Activated B cell treated with CpG ODN at 0.5 μM for 24 hours (primary cell): ENCODE measurements at regions not wholly inside any gene's neighbourhood (a gene's known extent, or its start where the extent isn't known, plus 50 kb on each side); places are given as distances from the start of the nearest gene placed in this dataset.

Experiments used
- ATAC-seq: fragments of 200-7000 bp; cut with Tn5 transposase; one replicate; pipeline ENCODE4 v1.10.0; 2021; ENCODE audit warnings: low read depth, mild to moderate bottlenecking, moderate library complexity
- CTCF ChIA-PET: fragments of 350-600 bp; sonication (Branson Sonifier 250); formaldehyde crosslinking; loops from one replicate; lab custom pipeline; 2021; ENCODE audit warnings: antibody characterized with exemption; lab: Charles Lee
- POLR2A ChIA-PET: fragments of 350-600 bp; sonication (Branson Sonifier 250); formaldehyde crosslinking; loops from one replicate; lab custom pipeline; 2021; ENCODE audit warnings: antibody characterized with exemption; lab: Charles Lee
- DNase-seq: peaks from one replicate; pipeline ENCODE4 v3.0.0; 2022
- H3K27ac Mint-ChIP-seq: one replicate; pipeline ENCODE4 v1.8.0; 2020; ENCODE audit warnings: mixed read lengths
- H3K27me3 Mint-ChIP-seq: one replicate; pipeline ENCODE4 v1.8.0; 2021; ENCODE audit warnings: mixed read lengths
- H3K36me3 Mint-ChIP-seq: one replicate; pipeline ENCODE4 v1.8.0; 2021; ENCODE audit warnings: low read depth, mixed read lengths
- H3K4me1 Mint-ChIP-seq: one replicate; pipeline ENCODE4 v1.8.0; 2021; ENCODE audit warnings: mixed read lengths
- H3K4me3 Mint-ChIP-seq: one replicate; pipeline ENCODE4 v1.8.0; 2020; ENCODE audit warnings: mild to moderate bottlenecking, mixed read lengths
- H3K9me3 Mint-ChIP-seq: one replicate; pipeline ENCODE4 v1.8.0; 2020; ENCODE audit warnings: mixed read lengths
- CTCF ChIP-seq: fragments of 200-600 bp; IDR thresholded peaks from one replicate; pipeline ENCODE4 v1.8.0; 2022; ENCODE audit warnings: antibody characterized with exemption, mild to moderate bottlenecking
- intact Hi-C: fragments of 100-400 bp; cut with micrococcal nuclease; formaldehyde crosslinking; loops from one replicate; pipeline ENCODE4 v1.15.1; 2024

GRCh38 chr14:104429291-104429861 is 150.2 kb upstream of the C14orf180 start:
- DNase-seq = no peak
- TF ChIP-seq CTCF = no peak
- no peak overlapping the region for H3K27ac Mint-ChIP-seq
- ATAC-seq = no peak
- intact Hi-C loops = no loop called here
- no peaks in the 10 kb centered on the region for H3K27me3 Mint-ChIP-seq
- CTCF ChIA-PET = no interaction called here
- H3K36me3 Mint-ChIP-seq = no peaks in the 10 kb centered on the region
- H3K9me3 Mint-ChIP-seq = no peaks in the 10 kb centered on the region
- no peak overlapping the region for H3K4me3 Mint-ChIP-seq
- POLR2A ChIA-PET = no interaction called here
- H3K4me1 Mint-ChIP-seq = no peaks in the 10 kb centered on the region

GRCh38 chr14:104431351-104431928 is 148.1 kb upstream of the C14orf180 start:
- Mint-ChIP-seq H3K36me3 (no peaks in the 10 kb centered on the region), H3K27me3 (peaks cover under 1% of the 10 kb centered on the region), H3K4me1 (no peaks in the 10 kb centered on the region), H3K27ac (no peak overlapping the region), H3K9me3 (no peaks in the 10 kb centered on the region), H3K4me3 (no peak overlapping the region)
- TF ChIP-seq CTCF = no peak
- ChIA-PET CTCF (no interaction called here), POLR2A (no interaction called here)
- intact Hi-C loops = no loop called here
- DNase-seq = no peak
- no peak for ATAC-seq

- DNase-seq (no peak), ATAC-seq (no peak)
- ChIA-PET POLR2A (no interaction called here), CTCF (no interaction called here)
- Mint-ChIP-seq H3K4me3 (no peak overlapping the region), H3K27ac (no peak overlapping the region), H3K9me3 (no peaks in the 10 kb centered on the region), H3K36me3 (no peaks in the 10 kb centered on the region), H3K4me1 (no peaks in the 10 kb centered on the region), H3K27me3 (peaks cover 2% of the 10 kb centered on the region)
- no peak for TF ChIP-seq CTCF
- intact Hi-C loops = no loop called here
Observed at GRCh38 chr14:104431929-104432541, 147.5 kb upstream of the C14orf180 start.

- DNase-seq = no peak
- H3K27me3 Mint-ChIP-seq = peaks cover 2% of the 10 kb centered on the region
- intact Hi-C loops = no loop called here
- ChIA-PET POLR2A (no interaction called here), CTCF (no interaction called here)
- no peak for TF ChIP-seq CTCF
- no peak for ATAC-seq
- no peaks in the 10 kb centered on the region for H3K4me1 Mint-ChIP-seq
- no peaks in the 10 kb centered on the region for H3K36me3 Mint-ChIP-seq
- H3K27ac Mint-ChIP-seq = no peak overlapping the region
- no peak overlapping the region for H3K4me3 Mint-ChIP-seq
- H3K9me3 Mint-ChIP-seq = no peaks in the 10 kb centered on the region
Observed at GRCh38 chr14:104432611-104433231, 146.8 kb upstream of the C14orf180 start.
